Epidermal melanocyte (primary cell): ENCODE measurements at regions not wholly inside any gene's neighbourhood (a gene's known extent, or its start where the extent isn't known, plus 50 kb on each side); places are given as distances from the start of the nearest gene placed in this dataset.

Experiments used
- DNase-seq: peaks from one replicate; pipeline ENCODE4 v3.0.0; 2011; ENCODE audit warnings: low spot score; ENCODE audit not compliant: insufficient read length

DNA sequence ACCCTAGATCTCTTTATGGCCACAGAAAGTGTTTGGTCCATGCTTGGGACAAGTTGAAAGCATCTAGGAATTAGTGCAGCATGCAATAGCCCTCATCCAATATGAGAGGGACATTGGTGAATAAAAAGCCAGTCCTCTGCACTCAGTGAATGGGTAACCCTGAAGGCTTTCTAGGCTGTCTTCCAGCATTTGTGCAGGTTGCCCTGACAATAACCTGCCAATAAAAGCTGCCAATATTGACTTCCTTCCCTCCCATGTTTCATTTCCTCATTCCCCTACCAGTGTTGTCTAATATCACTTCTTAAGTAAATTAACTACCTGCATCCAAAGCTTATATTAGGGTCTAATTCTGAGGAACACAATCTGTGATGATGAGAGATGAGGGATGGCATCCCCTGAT is 563.6 kb upstream of the NEGR1 start:
- DNase-seq = no peak

- no peak for DNase-seq
Observed at GRCh38 chr1:72845381-72845780, 563.0 kb upstream of the NEGR1 start.

GRCh38 chr1:72837781-72838180 is 555.4 kb upstream of the NEGR1 start:
- no peak for DNase-seq

DNA sequence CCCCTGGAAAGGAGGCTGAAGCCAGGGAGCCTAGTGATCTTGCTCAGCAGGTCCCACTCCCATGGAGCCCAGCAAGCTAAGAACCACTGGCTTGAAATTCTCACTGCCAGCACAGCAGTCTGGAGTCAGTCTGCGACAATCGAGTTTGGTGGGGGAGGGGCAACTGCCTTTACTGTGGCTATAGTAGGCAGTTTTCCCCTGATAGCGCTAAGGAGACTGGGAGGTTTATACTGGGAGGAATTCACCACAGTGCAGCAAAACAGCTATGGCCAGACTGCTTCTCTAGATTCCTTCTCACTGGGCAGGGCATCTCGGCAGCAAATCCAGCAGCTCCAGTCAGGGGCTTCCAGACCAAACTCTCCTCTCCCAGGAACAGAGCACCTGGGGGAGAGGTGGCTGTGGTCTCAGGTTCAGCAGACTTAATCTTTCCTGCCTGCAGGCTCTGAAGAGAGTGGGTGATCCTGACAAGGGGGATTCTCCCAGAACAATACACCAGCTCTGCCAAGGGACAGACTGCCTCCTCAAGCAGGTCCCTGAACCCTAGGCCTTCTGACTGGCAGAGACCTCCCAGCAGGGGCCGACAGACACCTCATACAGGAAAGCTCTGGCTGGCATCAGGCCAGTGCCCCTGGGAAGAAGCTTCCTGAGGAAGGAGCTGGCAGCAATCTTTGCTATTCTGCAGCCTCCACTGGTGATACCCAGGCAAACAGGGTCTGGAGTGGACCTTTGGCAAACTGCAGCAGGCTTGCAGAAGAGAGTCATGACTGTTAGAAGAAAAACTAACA is 548.5 kb upstream of the NEGR1 start:
- no peak for DNase-seq

- no peak for DNase-seq
Observed at GRCh38 chr1:72827278-72827677, 544.9 kb upstream of the NEGR1 start.

- no peak for DNase-seq
Observed at GRCh38 chr1:72804541-72804940, 522.2 kb upstream of the NEGR1 start.

DNA sequence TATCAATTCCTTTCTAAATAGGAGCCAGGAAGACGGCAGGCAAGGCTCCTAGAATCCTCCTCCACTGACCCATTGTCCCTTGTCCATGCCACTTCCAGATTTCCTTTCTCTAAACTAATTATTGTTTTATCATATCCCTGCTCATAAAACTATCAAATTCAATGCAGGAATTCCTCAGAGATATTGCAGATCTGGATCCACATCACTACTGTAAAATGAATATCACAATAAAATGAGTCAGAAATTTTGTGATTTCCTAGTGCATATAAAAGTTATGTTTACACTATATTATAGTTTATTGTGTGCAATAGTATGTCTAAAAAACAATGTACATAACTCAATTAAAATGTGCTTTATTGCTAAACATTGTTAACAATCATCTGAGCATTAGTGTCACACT is 498.7 kb upstream of the NEGR1 start:
- no peak for DNase-seq

DNA sequence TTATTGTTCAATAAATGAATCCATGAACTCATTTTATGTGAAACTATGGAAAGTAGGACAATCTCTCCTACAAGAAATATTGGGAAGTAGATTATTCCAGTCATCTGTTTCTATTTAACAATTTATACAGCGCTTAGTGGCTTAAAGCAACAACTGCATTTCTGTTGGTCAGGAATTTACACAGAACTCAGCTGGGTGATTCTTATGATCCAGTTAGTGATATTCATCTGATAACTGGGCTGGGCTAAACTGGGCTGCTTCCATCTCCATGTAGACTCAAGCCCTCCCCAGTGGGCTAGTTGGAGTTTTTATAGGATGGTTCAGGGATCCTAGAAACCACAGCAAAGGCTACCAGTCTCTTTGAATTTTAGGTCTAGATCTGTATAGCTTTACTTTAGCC is 497.9 kb upstream of the NEGR1 start:
- DNase-seq = no peak

DNA sequence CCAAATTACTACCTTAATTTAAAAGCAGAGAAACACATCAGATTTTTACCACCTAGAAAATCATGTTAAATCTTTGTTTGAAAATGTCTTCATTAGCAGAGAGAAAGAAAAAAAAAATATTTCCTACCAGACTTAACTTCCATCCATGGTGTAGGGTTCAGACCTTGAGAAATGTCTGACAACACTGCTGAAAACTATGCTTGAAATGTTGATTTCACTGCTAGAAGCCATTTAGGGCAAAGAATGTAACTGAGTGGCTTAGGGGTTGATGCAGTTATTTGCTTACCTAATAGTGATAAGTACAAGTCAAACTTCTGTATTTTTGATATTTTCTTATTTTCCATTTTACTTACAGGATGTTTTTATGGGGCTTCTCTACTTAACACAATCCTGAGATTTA is 495.6 kb upstream of the NEGR1 start:
- no peak for DNase-seq

- no peak for DNase-seq
Observed at GRCh38 chr1:72763481-72763880, 481.1 kb upstream of the NEGR1 start.

DNA sequence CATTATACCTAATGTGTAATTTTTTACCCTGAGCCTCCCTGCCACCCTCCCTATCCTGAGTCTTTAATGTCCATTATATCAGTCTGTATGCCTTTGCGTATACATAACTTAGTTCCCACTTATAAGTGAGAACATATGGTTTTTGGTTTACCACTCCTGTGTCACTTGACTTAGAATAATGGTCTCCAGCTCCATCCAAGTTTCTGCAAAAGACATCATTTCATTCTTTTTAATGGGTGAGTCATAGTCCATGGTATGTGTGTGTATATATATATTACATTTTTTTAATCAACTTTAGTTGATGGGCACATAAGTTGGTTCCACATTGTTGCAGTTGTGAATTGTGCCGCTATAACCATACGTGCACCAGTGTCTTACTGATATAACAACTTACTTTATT is 477.1 kb upstream of the NEGR1 start:
- DNase-seq = no peak

DNA sequence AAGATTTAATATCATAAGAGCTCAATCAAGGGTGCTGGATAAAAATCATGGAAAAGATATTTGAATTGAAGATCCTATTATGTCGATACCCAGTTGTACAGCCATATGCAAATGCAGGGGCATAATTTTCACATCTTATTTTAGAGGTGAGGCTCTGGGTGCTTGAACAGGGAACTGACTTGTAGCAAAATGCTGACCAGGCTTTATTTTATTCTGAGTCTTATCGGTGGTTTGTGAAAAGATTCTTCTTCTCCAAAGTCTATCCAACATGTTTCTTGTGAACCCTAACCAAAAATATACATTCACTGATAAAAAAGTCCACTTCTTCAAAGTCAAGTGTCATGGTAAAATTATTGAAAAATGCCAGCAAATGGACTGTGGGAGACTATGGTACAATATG is 475.5 kb upstream of the NEGR1 start:
- DNase-seq = no peak

DNA sequence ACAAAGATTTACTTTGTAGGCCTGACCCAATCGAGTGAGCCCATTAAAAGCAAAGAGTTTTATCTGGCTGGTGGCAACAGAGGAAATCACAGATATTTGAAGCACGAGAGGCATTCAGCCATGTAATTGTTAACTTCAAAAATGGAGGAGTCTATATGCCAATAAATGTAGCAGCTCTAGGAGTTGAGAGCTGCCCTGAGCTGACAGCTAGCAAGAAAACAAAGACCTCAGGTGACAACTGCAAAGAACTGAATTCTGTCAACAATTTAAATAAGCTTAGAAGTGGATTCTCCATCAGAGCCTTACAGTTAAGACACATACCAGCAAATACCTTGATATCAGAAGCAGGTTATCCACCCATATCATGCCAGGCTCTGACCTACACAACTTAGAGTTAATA is 463.1 kb upstream of the NEGR1 start:
- no peak for DNase-seq

DNA sequence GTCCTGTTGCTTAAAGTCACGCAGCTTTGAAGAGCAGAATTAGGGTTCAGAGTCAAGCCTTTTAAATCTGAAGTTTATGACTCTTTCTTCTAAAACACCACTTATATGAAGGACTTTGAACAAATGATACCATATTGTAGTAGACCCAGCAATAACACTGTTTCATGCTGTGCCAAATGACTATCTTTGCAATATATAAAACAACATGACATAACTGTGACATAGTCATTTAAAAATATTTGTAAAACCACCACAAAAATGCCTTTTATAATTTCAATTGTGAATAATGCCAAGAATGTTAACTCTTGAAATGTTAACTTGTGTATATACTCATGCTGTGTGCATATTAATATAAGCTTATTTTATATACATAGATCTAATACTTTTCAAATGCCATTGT is 452.1 kb upstream of the NEGR1 start:
- no peak for DNase-seq

- no peak for DNase-seq
Observed at GRCh38 chr1:72724951-72725861, 442.9 kb upstream of the NEGR1 start.

DNA sequence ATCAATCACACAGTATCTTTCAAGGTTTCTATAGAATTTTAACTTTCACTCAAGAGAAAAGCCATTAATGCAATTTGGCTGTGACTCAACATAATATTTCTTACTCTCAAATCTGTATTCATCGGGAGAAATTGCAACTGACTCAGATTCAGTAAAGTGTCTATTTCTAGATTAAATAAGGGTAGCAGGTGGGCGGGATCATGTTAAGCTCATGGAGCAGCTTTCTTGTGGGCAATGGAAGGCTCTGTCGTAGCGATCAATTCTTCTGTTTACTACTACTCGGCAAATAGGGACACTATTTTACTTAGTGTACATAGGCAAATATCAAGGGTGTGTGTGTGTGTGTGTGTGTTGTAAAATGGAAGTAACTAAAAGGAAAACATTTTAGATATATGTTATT is 423.6 kb upstream of the NEGR1 start:
- no peak for DNase-seq

GRCh38 chr1:72704841-72705477 is 422.6 kb upstream of the NEGR1 start:
- no peak for DNase-seq

DNA sequence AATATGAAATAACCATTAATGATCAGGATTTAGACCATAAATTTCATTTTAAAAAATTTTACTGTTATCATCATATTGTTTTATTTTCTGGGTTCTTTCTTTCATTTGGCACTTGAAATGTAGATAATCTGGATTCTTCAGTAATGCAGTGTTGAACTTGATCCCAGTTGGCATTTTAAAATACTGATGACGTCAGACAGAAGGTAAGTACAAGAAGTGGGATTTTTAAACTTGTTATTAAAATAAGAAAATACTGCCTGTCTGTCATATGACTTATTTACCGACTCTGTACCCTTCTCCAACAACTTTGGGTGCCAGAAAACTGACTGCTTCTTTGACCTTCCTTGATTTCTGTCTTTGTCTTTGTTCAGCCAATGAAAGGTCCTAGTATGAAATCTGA is 415.1 kb upstream of the NEGR1 start:
- DNase-seq = no peak

GRCh38 chr1:72693899-72694298 is 411.6 kb upstream of the NEGR1 start:
- no peak for DNase-seq

- DNase-seq = no peak
Observed at GRCh38 chr1:72693376-72693775, 411.0 kb upstream of the NEGR1 start.

DNA sequence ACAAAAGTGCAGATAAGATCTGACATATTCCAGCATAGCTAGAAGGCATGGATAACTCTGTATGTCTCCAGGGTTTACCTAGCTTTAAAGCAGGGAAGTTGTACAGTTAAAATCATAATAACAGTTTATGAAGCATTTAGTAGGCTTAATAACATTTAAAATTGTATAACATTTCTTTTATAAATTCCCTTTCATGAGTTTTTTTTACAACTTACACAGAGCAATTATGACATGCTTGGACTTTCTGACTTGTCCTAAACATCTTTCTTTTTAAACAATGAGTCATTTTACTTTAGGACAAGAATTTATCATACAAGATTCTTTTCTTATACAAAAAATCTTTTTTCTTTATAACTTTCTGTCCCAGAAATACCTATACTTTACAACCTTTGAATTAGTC is 408.5 kb upstream of the NEGR1 start:
- DNase-seq = no peak

GRCh38 chr1:72678683-72679082 is 396.3 kb upstream of the NEGR1 start:
- no peak for DNase-seq
